GM23338 (cell line): ENCODE measurements at regions not wholly inside any gene's neighbourhood (a gene's known extent, or its start where the extent isn't known, plus 50 kb on each side); places are given as distances from the start of the nearest gene placed in this dataset.

Source experiments
- ATAC-seq: fragments of 200-7000 bp; cut with Tn5 transposase; 3 replicates; pipeline ENCODE4 v1.9.1; 2020
- DNase-seq: peaks from one replicate; pipeline ENCODE4 v3.0.0-alpha.2; 2015; ENCODE audit warnings: low spot score
- H2AFZ ChIP-seq: fragments of 200-600 bp; sonication (generic); 2 replicates; pipeline ENCODE4 v1.8.0; 2016; ENCODE audit warnings: antibody characterized with exemption, mild to moderate bottlenecking, moderate library complexity
- H3F3A ChIP-seq: fragments of 200-600 bp; sonication (generic); replicated peaks from 2 replicates; pipeline ENCODE4 v1.8.0; 2017; ENCODE audit warnings: antibody characterized with exemption, mixed run types, low read depth
- H3K27ac ChIP-seq: fragments of 200-600 bp; sonication (generic); 2 replicates; pipeline ENCODE4 v1.6.1; 2016; ENCODE audit warnings: low read depth
- H3K27me3 ChIP-seq: fragments of 200-600 bp; sonication (generic); 2 replicates; pipeline ENCODE4 v1.8.0; 2016; ENCODE audit warnings: mild to moderate bottlenecking, mixed run types, moderate library complexity; ENCODE audit not compliant: insufficient read depth
- H3K36me3 ChIP-seq: fragments of 200-600 bp; sonication (generic); 2 replicates; pipeline ENCODE4 v1.8.0; 2016; ENCODE audit warnings: mild to moderate bottlenecking; ENCODE audit not compliant: insufficient read depth
- H3K4me1 ChIP-seq: fragments of 200-600 bp; sonication (generic); 2 replicates; pipeline ENCODE4 v1.8.0; 2016; ENCODE audit warnings: mild to moderate bottlenecking, moderate library complexity; ENCODE audit not compliant: insufficient read depth
- H3K4me2 ChIP-seq: fragments of 200-600 bp; sonication (generic); 2 replicates; pipeline ENCODE4 v1.7.1; 2017; ENCODE audit warnings: mixed run types
- H3K4me3 ChIP-seq: fragments of 200-600 bp; sonication (generic); 2 replicates; pipeline ENCODE4 v1.6.1; 2016; ENCODE audit warnings: mixed run types
- H3K79me2 ChIP-seq: fragments of 200-600 bp; sonication (generic); replicated peaks from 2 replicates; pipeline ENCODE4 v1.8.0; 2017; ENCODE audit warnings: mild to moderate bottlenecking; ENCODE audit not compliant: insufficient read depth
- H3K9me2 ChIP-seq: fragments of 200-600 bp; sonication (generic); 2 replicates; pipeline ENCODE4 v1.8.0; 2017; ENCODE audit not compliant: insufficient read depth
- H4K20me1 ChIP-seq: fragments of 200-600 bp; sonication (generic); replicated peaks from 2 replicates; pipeline ENCODE4 v1.8.0; 2017; ENCODE audit warnings: mild to moderate bottlenecking; ENCODE audit not compliant: insufficient read depth
- H3K27ac Mint-ChIP-seq: 2 replicates; pipeline ENCODE4 v1.8.0; 2020; ENCODE audit warnings: inconsistent platforms, mild to moderate bottlenecking, moderate library complexity, mixed read lengths
- H3K27me3 Mint-ChIP-seq: 3 replicates; pipeline ENCODE4 v1.8.0; 2022; ENCODE audit warnings: low read depth, mild to moderate bottlenecking, moderate library complexity, mixed read lengths, inconsistent platforms; ENCODE audit not compliant: insufficient read depth, poor library complexity
- H3K36me3 Mint-ChIP-seq: 3 replicates; pipeline ENCODE4 v1.8.0; 2021; ENCODE audit warnings: low read depth, mild to moderate bottlenecking, inconsistent platforms, moderate library complexity, mixed read lengths
- H3K4me1 Mint-ChIP-seq: 3 replicates; pipeline ENCODE4 v1.8.0; 2020; ENCODE audit warnings: mild to moderate bottlenecking, inconsistent platforms, mixed read lengths
- H3K4me3 Mint-ChIP-seq: 3 replicates; pipeline ENCODE4 v1.8.0; 2021; ENCODE audit warnings: moderate library complexity, mild to moderate bottlenecking, inconsistent platforms, mixed read lengths
- H3K9me3 Mint-ChIP-seq: 3 replicates; pipeline ENCODE4 v1.8.0; 2020; ENCODE audit warnings: moderate library complexity, mild to moderate bottlenecking, inconsistent platforms, mixed read lengths
- CREB1 ChIP-seq: fragments of 250-450 bp; sonication (Bioruptor Pico); IDR thresholded peaks from 2 replicates; pipeline ENCODE4 v1.5.0; 2020; ENCODE audit warnings: low read depth, mild to moderate bottlenecking, moderate library complexity
- CTCF ChIP-seq, 2 experiments: fragments of 200-600 bp in 1 of 2; sonication (generic) in 1 of 2; conservative IDR thresholded peaks; 2 replicates each; pipeline versions ENCODE4 v1.5.1 to v1.6.1; 2016 to 2017; ENCODE audit warnings: antibody characterized with exemption in 2 of 2, low read depth in 2 of 2, mild to moderate bottlenecking in 2 of 2, moderate library complexity in 1 of 2
- ETS1 ChIP-seq: IDR thresholded peaks from 2 replicates; pipeline ENCODE4 v1.6.1; 2016; ENCODE audit warnings: antibody characterized with exemption
- EZH2 ChIP-seq: fragments of 200-600 bp; sonication (generic); IDR thresholded peaks from one replicate; pipeline ENCODE4 v1.8.0; 2017; ENCODE audit warnings: antibody characterized with exemption, mild to moderate bottlenecking, low read depth; ENCODE audit not compliant: unreplicated experiment
- EZH2phosphoT487 ChIP-seq: fragments of 200-600 bp; sonication (generic); IDR thresholded peaks from one replicate; pipeline ENCODE4 v1.8.1; 2018; ENCODE audit warnings: antibody characterized with exemption; ENCODE audit not compliant: unreplicated experiment
- JUNB ChIP-seq: IDR thresholded peaks from one replicate; pipeline ENCODE4 v1.6.1; 2016; ENCODE audit warnings: antibody characterized with exemption; ENCODE audit not compliant: unreplicated experiment
- NANOG ChIP-seq: IDR thresholded peaks from 2 replicates; pipeline ENCODE4 v1.6.1; 2016; ENCODE audit warnings: antibody characterized with exemption, borderline replicate concordance
- POLR2AphosphoS5 ChIP-seq: IDR thresholded peaks from 2 replicates; pipeline ENCODE4 v1.6.1; 2016; ENCODE audit warnings: antibody characterized with exemption, low read depth
- REST ChIP-seq: IDR thresholded peaks from one replicate; pipeline ENCODE4 v1.6.1; 2018; ENCODE audit warnings: antibody characterized with exemption; ENCODE audit not compliant: unreplicated experiment
- STAT1 ChIP-seq: IDR thresholded peaks from one replicate; pipeline ENCODE4 v1.6.1; 2016; ENCODE audit warnings: antibody characterized with exemption; ENCODE audit not compliant: unreplicated experiment
- ZNF114 ChIP-seq: fragments of 250-450 bp; sonication (Bioruptor Pico); IDR thresholded peaks from 2 replicates; pipeline ENCODE4 v1.5.0; 2020; ENCODE audit warnings: mild to moderate bottlenecking, moderate library complexity
- ZNF331 ChIP-seq: fragments of 250-450 bp; sonication (Bioruptor Pico); IDR thresholded peaks from 2 replicates; pipeline ENCODE4 v1.5.0; 2020; ENCODE audit warnings: low read depth, mild to moderate bottlenecking, moderate library complexity
- ZNF462 ChIP-seq: fragments of 250-450 bp; sonication (Bioruptor Pico); IDR thresholded peaks from 2 replicates; pipeline ENCODE4 v1.5.0; 2020; ENCODE audit warnings: mild to moderate bottlenecking, moderate library complexity

GRCh38 chr3:151625086-151625485 is 108.6 kb upstream of the AADACL2 start:
- no peaks in the 10 kb centered on the region for H3K4me1 Mint-ChIP-seq
- no peaks in the 10 kb centered on the region for H3K36me3 ChIP-seq

More at GRCh38 chr3:151625086-151625485, 108.6 kb upstream of the AADACL2 start:
- no peaks in the 10 kb centered on the region for H3K79me2 ChIP-seq
- ATAC-seq (no peak), DNase-seq (no peak)
- no peaks in the 10 kb centered on the region for H3K9me2 ChIP-seq
- H3K27ac ChIP-seq: no peak overlapping the region
- H2AFZ ChIP-seq: no peak overlapping the region
- no peaks in the 10 kb centered on the region for H3F3A ChIP-seq
- H3K27me3 ChIP-seq: no peaks in the 10 kb centered on the region
- H3K27me3 Mint-ChIP-seq: no peaks in the 10 kb centered on the region
- H3K9me3 Mint-ChIP-seq: no peaks in the 10 kb centered on the region
- no peak overlapping the region for H3K4me3 ChIP-seq
- no peak overlapping the region for H3K27ac Mint-ChIP-seq
- no peaks in the 10 kb centered on the region for H3K36me3 Mint-ChIP-seq
- no peaks in the 10 kb centered on the region for H3K4me1 ChIP-seq
- TF ChIP-seq EZH2 (no peak), ZNF331 (CRISPR knock-in tag) (no peak), ZNF462 (CRISPR knock-in tag) (no peak), EZH2phosphoT487 (no peak), ZNF114 (no peak), STAT1 (no peak), CREB1 (CRISPR knock-in tag) (no peak), CTCF (conservative IDR thresholded peaks at IDR 0.05; ENCODE audit: low read depth in 2 of 2) (no peak), JUNB (no peak), NANOG (no peak), POLR2AphosphoS5 (no peak), ETS1 (no peak), REST (no peak)
- H3K4me2 ChIP-seq: no peak overlapping the region
- no peak overlapping the region for H3K4me3 Mint-ChIP-seq
- no peaks in the 10 kb centered on the region for H4K20me1 ChIP-seq
